ENCODE measurements at regions not wholly inside any gene's neighbourhood (a gene's known extent, or its start where the extent isn't known, plus 50 kb on each side); places are given as distances from the start of the nearest gene placed in this dataset.

DNA sequence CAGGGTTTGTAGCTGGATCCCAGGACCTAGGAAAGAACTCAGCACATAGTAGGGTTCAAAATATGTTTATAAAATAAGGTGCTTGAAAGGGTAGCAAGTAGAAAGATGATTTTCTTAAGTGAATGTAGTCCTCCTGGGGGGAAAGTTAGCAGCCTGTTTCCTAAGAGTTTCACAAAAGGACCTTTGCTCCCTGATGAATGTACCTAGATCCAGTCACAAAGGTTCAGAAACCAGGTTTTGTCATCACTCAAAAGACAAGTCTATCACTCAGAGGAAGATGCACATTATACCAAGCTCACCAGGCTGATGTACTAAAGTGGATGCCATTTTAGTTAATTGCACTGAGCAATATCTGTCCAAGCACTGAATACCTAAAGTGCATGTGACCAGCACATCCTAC lies 378.2 kb downstream of the BCL11A start:
- no peak for TF ChIP-seq CTCF (IDR thresholded peaks at IDR 0.05; ENCODE audit: control extremely low read depth in 1 of 3, insufficient read depth in 1 of 3, low read depth in 1 of 3, low read length in 3 of 3)
- TF ChIP-seq HDAC2 (IDR thresholded peaks at IDR 0.05; ENCODE audit: borderline replicate concordance in 1 of 2, low read depth in 2 of 2, low read length in 2 of 2): no peak
- TF ChIP-seq USF2 (IDR thresholded peaks at IDR 0.05; ENCODE audit: low read length): no peak
- TF ChIP-seq BACH1 (IDR thresholded peaks at IDR 0.05; ENCODE audit: low read length): no peak
